Loucy (cell line): ENCODE measurements at regions not wholly inside any gene's neighbourhood (a gene's known extent, or its start where the extent isn't known, plus 50 kb on each side); places are given as distances from the start of the nearest gene placed in this dataset.

Experiments
- H2AFZ ChIP-seq: fragments of 200-600 bp; sonication (generic); 2 replicates; pipeline ENCODE4 v1.6.0; 2016; ENCODE audit warnings: antibody characterized with exemption, mild to moderate bottlenecking, low read length, moderate library complexity
- H3F3A ChIP-seq: fragments of 200-600 bp; 2 replicates; pipeline ENCODE4 v1.6.0; 2016; ENCODE audit warnings: antibody characterized with exemption, low read depth, mild to moderate bottlenecking
- H3K27me3 ChIP-seq: fragments of 200-600 bp; sonication (generic); 2 replicates; pipeline ENCODE4 v1.6.1; 2014; ENCODE audit warnings: low read length, mild to moderate bottlenecking; ENCODE audit not compliant: insufficient read depth, poor library complexity, severe bottlenecking
- H3K36me3 ChIP-seq: fragments of 200-600 bp; sonication (generic); 2 replicates; pipeline ENCODE4 v1.6.1; 2016; ENCODE audit warnings: low read length; ENCODE audit not compliant: insufficient read depth
- H3K4me1 ChIP-seq: fragments of 200-600 bp; sonication (generic); 2 replicates; pipeline ENCODE4 v1.5.1; 2014; ENCODE audit warnings: low read length, mild to moderate bottlenecking; ENCODE audit not compliant: insufficient read depth, poor library complexity, severe bottlenecking
- H3K4me2 ChIP-seq: fragments of 200-600 bp; sonication (generic); 2 replicates; pipeline ENCODE4 v1.6.0; 2014; ENCODE audit warnings: antibody characterized with exemption, low read length, low read depth, mild to moderate bottlenecking; ENCODE audit not compliant: poor library complexity, severe bottlenecking
- H3K4me3 ChIP-seq: fragments of 200-600 bp; sonication (generic); 2 replicates; pipeline ENCODE4 v1.5.1; 2014; ENCODE audit warnings: low read length, mild to moderate bottlenecking, mixed read lengths; ENCODE audit not compliant: poor library complexity, severe bottlenecking
- H3K79me2 ChIP-seq: fragments of 200-600 bp; sonication (generic); 2 replicates; pipeline ENCODE4 v1.6.1; 2014; ENCODE audit warnings: low read length; ENCODE audit not compliant: insufficient read depth
- H3K9ac ChIP-seq: fragments of 200-600 bp; sonication (generic); 2 replicates; pipeline ENCODE4 v1.6.0; 2014; ENCODE audit warnings: mild to moderate bottlenecking, low read depth, low read length, moderate library complexity; ENCODE audit not compliant: poor library complexity, severe bottlenecking
- H3K9me2 ChIP-seq: fragments of 200-600 bp; sonication (generic); replicated peaks from 2 replicates; pipeline ENCODE4 v1.6.1; 2016; ENCODE audit warnings: low read depth, low read length, mixed read lengths
- H3K9me3 ChIP-seq: fragments of 200-600 bp; sonication (generic); 2 replicates; pipeline ENCODE4 v1.6.1; 2014; ENCODE audit warnings: mild to moderate bottlenecking, antibody characterized with exemption, low read length, low read depth; ENCODE audit not compliant: insufficient read depth
- H4K20me1 ChIP-seq: fragments of 200-600 bp; sonication (generic); 2 replicates; pipeline ENCODE4 v1.6.0; 2014; ENCODE audit warnings: antibody characterized with exemption, low read length, mild to moderate bottlenecking; ENCODE audit not compliant: insufficient read depth, poor library complexity, severe bottlenecking
- CTCF ChIP-seq: fragments of 200-600 bp; sonication (generic); conservative IDR thresholded peaks from 2 replicates; pipeline ENCODE4 v1.5.1; 2014; ENCODE audit warnings: mild to moderate bottlenecking, antibody characterized with exemption, low read length
- EZH2phosphoT487 ChIP-seq: fragments of 200-600 bp; IDR thresholded peaks from 2 replicates; pipeline ENCODE4 v1.6.1; 2018; ENCODE audit warnings: antibody characterized with exemption, mild to moderate bottlenecking, moderate library complexity, borderline replicate concordance

DNA sequence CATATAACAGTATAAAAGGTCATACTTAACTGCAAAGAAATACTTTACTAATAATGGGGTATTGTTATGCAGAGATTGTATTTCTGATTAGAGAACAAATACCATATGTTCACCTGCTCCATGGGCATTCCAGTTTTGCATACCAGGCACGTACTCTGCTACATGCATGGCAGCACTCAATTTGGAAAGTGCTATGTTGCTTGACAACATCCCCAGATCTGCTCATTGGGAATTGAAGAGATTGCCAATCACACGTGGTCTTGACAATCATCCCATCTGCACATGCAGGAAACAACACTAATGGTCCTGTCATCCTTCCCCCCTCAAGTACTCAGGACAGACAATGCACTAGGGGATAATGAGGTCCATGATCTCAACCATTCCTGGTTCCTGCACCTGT lies 63.4 kb upstream of the PDE4B start:
- H2AFZ ChIP-seq: no peak overlapping the region
- no peaks in the 10 kb centered on the region for H3K9me3 ChIP-seq
- no peaks in the 10 kb centered on the region for H3K79me2 ChIP-seq
- H4K20me1 ChIP-seq: no peaks in the 10 kb centered on the region
- no peaks in the 10 kb centered on the region for H3K9me2 ChIP-seq
- peaks cover 2% of the 10 kb centered on the region for H3K4me1 ChIP-seq
- no peak for TF ChIP-seq CTCF
- TF ChIP-seq EZH2phosphoT487: no peak
- H3K4me2 ChIP-seq: no peak overlapping the region
- no peaks in the 10 kb centered on the region for H3F3A ChIP-seq
- no peaks in the 10 kb centered on the region for H3K27me3 ChIP-seq
- H3K4me3 ChIP-seq: no peak overlapping the region
- H3K36me3 ChIP-seq: no peaks in the 10 kb centered on the region
- H3K9ac ChIP-seq: no peak overlapping the region

GRCh38 chr1:65734979-65735378 lies 57.7 kb upstream of the PDE4B start:
- H2AFZ ChIP-seq: no peak overlapping the region

GRCh38 chr1:65741993-65742392 lies 50.7 kb upstream of the PDE4B start:
- no peaks in the 10 kb centered on the region for H3K4me1 ChIP-seq
- H3K27me3 ChIP-seq: no peaks in the 10 kb centered on the region
- H3K4me3 ChIP-seq: no peak overlapping the region
- H3F3A ChIP-seq: no peaks in the 10 kb centered on the region
- no peaks in the 10 kb centered on the region for H3K9me2 ChIP-seq
- H3K4me2 ChIP-seq: no peak overlapping the region
- H3K79me2 ChIP-seq: no peaks in the 10 kb centered on the region
- no peak overlapping the region for H3K9ac ChIP-seq
- TF ChIP-seq EZH2phosphoT487: no peak
- TF ChIP-seq CTCF: no peak
- H3K36me3 ChIP-seq: no peaks in the 10 kb centered on the region
- H3K9me3 ChIP-seq: peaks cover 17% of the 10 kb centered on the region; the same call in 1 of the 2 replicates
- H4K20me1 ChIP-seq: no peaks in the 10 kb centered on the region
- no peak overlapping the region for H2AFZ ChIP-seq

More at GRCh38 chr1:65734979-65735378, 57.7 kb upstream of the PDE4B start:
- TF ChIP-seq CTCF: no peak
- TF ChIP-seq EZH2phosphoT487: no peak
- Histone ChIP-seq H3K4me2 (no peak overlapping the region), H3K27me3 (no peaks in the 10 kb centered on the region), H3K4me1 (peaks cover 4% of the 10 kb centered on the region), H3K36me3 (no peaks in the 10 kb centered on the region), H3K9me2 (no peaks in the 10 kb centered on the region), H4K20me1 (no peaks in the 10 kb centered on the region), H3K79me2 (no peaks in the 10 kb centered on the region), H3K9me3 (no peaks in the 10 kb centered on the region), H3F3A (no peaks in the 10 kb centered on the region), H3K4me3 (no peak overlapping the region), H3K9ac (no peak overlapping the region)
